ENCODE measurements at regions not wholly inside any gene's neighbourhood (a gene's known extent, or its start where the extent isn't known, plus 50 kb on each side); places are given as distances from the start of the nearest gene placed in this dataset.

DNA sequence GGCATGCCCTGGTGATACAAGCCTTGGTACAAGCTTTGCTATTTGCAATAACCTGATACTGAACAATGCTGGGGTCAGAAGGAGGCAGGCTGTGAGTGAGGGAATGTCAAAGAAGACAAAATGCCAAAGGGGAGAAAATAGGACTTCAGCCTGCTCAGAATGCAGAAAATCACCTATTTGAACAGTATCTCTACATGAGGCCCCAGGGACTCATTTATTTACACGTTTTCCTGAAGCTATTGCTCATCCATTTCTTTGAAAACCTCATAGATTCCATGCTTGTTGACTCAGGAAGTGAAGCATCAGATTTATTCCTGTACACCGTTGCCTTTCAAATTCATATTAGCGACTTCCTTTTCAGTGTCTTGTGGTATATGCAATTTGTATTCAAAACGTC lies 69.4 kb upstream of the CBLN2 start:
- ATAC-seq = no peak
- TF ChIP-seq ZNF8 (CRISPR knock-in tag; IDR thresholded peaks at IDR 0.05) (no peak), ZNF70 (CRISPR knock-in tag; IDR thresholded peaks at IDR 0.05) (no peak), BACH2 (CRISPR knock-in tag; IDR thresholded peaks at IDR 0.05; ENCODE audit: borderline replicate concordance) (no peak), RARB (CRISPR knock-in tag; IDR thresholded peaks at IDR 0.05) (no peak), ARNTL (CRISPR knock-in tag; IDR thresholded peaks at IDR 0.05; ENCODE audit: borderline replicate concordance, low read depth) (no peak)
- TF ChIP-seq, protein P1, sequence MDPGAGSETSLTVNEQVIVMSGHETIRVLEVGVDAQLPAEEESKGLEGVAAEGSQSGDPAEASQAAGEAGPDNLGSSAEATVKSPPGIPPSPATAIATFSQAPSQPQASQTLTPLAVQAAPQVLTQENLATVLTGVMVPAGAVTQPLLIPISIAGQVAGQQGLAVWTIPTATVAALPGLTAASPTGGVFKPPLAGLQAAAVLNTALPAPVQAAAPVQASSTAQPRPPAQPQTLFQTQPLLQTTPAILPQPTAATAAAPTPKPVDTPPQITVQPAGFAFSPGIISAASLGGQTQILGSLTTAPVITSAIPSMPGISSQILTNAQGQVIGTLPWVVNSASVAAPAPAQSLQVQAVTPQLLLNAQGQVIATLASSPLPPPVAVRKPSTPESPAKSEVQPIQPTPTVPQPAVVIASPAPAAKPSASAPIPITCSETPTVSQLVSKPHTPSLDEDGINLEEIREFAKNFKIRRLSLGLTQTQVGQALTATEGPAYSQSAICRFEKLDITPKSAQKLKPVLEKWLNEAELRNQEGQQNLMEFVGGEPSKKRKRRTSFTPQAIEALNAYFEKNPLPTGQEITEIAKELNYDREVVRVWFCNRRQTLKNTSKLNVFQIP (CRISPR knock-in tag; IDR thresholded peaks at IDR 0.05; ENCODE audit: borderline replicate concordance, low read depth) = no peak

DNA sequence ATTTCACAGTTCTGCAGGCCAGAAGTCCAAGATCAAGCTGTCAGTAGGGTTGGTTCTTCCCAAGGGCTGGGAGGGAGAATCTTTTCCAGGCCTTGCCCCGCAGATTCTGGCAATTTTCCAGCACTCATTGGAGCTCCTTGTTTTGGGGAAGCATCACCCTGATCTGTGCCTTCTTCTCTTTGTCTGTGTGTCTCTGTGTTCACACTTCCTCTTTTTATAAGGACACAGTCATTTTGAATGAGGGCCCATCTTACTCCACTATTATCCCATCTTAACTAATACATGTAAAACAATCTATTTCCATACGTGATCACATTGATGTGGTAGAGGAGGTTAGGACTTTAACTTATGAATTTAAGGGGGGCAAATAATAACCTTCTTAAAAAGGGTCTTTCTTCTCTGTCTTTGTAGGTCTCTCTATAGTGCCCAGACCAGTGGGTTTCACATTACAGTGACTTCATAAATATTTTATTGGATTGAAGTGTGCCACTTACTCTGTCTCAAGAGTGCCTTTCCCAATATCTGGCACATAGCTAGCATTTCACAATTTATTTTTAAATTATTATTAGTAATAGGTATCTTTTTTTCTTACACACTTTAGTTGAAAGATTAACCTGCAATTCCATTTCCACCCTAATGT lies 68.9 kb upstream of the CBLN2 start:
- no peak for ATAC-seq
- no peak for TF ChIP-seq TOX (CRISPR knock-in tag; IDR thresholded peaks at IDR 0.05; ENCODE audit: borderline replicate concordance)
- TF ChIP-seq ZFP3 (CRISPR knock-in tag; IDR thresholded peaks at IDR 0.05) = no peak
- TF ChIP-seq OSR1 (CRISPR knock-in tag; IDR thresholded peaks at IDR 0.05) = no peak
- TF ChIP-seq, protein P2, sequence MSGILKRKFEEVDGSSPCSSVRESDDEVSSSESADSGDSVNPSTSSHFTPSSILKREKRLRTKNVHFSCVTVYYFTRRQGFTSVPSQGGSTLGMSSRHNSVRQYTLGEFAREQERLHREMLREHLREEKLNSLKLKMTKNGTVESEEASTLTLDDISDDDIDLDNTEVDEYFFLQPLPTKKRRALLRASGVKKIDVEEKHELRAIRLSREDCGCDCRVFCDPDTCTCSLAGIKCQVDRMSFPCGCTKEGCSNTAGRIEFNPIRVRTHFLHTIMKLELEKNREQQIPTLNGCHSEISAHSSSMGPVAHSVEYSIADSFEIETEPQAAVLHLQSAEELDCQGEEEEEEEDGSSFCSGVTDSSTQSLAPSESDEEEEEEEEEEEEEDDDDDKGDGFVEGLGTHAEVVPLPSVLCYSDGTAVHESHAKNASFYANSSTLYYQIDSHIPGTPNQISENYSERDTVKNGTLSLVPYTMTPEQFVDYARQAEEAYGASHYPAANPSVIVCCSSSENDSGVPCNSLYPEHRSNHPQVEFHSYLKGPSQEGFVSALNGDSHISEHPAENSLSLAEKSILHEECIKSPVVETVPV (CRISPR knock-in tag; IDR thresholded peaks at IDR 0.05) = no peak

DNA sequence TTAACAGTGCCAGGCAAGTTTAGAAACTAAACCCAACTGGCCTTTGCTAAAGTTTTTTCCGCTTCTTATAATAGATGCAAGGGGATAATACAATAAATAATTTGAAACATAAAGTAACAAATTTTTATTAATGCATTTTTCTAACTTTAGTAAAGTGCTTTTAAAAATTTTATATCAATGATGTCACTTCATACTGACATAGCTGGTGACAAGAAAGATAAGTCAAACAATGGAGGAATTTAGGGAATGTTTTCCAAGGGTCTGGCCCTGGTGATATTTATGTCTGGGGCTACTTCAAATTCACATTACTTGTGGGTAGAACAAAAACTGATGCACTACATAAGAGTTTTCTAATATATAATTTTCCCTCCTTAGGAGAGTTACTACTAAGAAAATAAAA lies 61.2 kb upstream of the CBLN2 start:
- TF ChIP-seq, protein P1 (CRISPR knock-in tag; IDR thresholded peaks at IDR 0.05; ENCODE audit: borderline replicate concordance, low read depth) = no peak
- TF ChIP-seq RARB (CRISPR knock-in tag; IDR thresholded peaks at IDR 0.05) (no peak), BACH2 (CRISPR knock-in tag; IDR thresholded peaks at IDR 0.05; ENCODE audit: borderline replicate concordance) (no peak), ZC3H10 (CRISPR knock-in tag; IDR thresholded peaks at IDR 0.05) (no peak), TOX (CRISPR knock-in tag; IDR thresholded peaks at IDR 0.05; ENCODE audit: borderline replicate concordance) (no peak), GLIS3 (CRISPR knock-in tag; IDR thresholded peaks at IDR 0.05) (no peak), TCF4 (CRISPR knock-in tag; IDR thresholded peaks at IDR 0.05; ENCODE audit: borderline replicate concordance) (no peak), ZNF70 (CRISPR knock-in tag; IDR thresholded peaks at IDR 0.05) (no peak), ZFP30 (CRISPR knock-in tag; IDR thresholded peaks at IDR 0.05) (no peak), ZFP3 (CRISPR knock-in tag; IDR thresholded peaks at IDR 0.05) (no peak), ESRRG (CRISPR knock-in tag; IDR thresholded peaks at IDR 0.05) (peak; percentile 61; the same call in 1 of the 2 replicates), OSR1 (CRISPR knock-in tag; IDR thresholded peaks at IDR 0.05) (no peak), PPARA (CRISPR knock-in tag; IDR thresholded peaks at IDR 0.05; ENCODE audit: borderline replicate concordance) (no peak), ISL1 (CRISPR knock-in tag; IDR thresholded peaks at IDR 0.05) (peak; percentile 99), CSDC2 (CRISPR knock-in tag; IDR thresholded peaks at IDR 0.05) (no peak), ARNTL (CRISPR knock-in tag; IDR thresholded peaks at IDR 0.05; ENCODE audit: borderline replicate concordance, low read depth) (no peak)
- TF ChIP-seq, protein P3, sequence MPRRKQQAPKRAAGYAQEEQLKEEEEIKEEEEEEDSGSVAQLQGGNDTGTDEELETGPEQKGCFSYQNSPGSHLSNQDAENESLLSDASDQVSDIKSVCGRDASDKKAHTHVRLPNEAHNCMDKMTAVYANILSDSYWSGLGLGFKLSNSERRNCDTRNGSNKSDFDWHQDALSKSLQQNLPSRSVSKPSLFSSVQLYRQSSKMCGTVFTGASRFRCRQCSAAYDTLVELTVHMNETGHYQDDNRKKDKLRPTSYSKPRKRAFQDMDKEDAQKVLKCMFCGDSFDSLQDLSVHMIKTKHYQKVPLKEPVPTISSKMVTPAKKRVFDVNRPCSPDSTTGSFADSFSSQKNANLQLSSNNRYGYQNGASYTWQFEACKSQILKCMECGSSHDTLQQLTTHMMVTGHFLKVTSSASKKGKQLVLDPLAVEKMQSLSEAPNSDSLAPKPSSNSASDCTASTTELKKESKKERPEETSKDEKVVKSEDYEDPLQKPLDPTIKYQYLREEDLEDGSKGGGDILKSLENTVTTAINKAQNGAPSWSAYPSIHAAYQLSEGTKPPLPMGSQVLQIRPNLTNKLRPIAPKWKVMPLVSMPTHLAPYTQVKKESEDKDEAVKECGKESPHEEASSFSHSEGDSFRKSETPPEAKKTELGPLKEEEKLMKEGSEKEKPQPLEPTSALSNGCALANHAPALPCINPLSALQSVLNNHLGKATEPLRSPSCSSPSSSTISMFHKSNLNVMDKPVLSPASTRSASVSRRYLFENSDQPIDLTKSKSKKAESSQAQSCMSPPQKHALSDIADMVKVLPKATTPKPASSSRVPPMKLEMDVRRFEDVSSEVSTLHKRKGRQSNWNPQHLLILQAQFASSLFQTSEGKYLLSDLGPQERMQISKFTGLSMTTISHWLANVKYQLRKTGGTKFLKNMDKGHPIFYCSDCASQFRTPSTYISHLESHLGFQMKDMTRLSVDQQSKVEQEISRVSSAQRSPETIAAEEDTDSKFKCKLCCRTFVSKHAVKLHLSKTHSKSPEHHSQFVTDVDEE (CRISPR knock-in tag; IDR thresholded peaks at IDR 0.05) = no peak
- TF ChIP-seq, protein P2 (CRISPR knock-in tag; IDR thresholded peaks at IDR 0.05) = no peak
- TF ChIP-seq, protein P4, sequence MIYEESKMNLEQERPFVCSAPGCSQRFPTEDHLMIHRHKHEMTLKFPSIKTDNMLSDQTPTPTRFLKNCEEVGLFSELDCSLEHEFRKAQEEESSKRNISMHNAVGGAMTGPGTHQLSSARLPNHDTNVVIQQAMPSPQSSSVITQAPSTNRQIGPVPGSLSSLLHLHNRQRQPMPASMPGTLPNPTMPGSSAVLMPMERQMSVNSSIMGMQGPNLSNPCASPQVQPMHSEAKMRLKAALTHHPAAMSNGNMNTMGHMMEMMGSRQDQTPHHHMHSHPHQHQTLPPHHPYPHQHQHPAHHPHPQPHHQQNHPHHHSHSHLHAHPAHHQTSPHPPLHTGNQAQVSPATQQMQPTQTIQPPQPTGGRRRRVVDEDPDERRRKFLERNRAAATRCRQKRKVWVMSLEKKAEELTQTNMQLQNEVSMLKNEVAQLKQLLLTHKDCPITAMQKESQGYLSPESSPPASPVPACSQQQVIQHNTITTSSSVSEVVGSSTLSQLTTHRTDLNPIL (CRISPR knock-in tag; IDR thresholded peaks at IDR 0.05; ENCODE audit: low read depth) = peak; percentile 92
- ATAC-seq = no peak

Measured in SK-N-SH treated with all-trans-retinoic acid at 6 μM for 48 hours (cell line).